Calu3 (cell line): ENCODE measurements at regions not wholly inside any gene's neighbourhood (a gene's known extent, or its start where the extent isn't known, plus 50 kb on each side); places are given as distances from the start of the nearest gene placed in this dataset.

ENCODE experiments used
- BruUV-seq: library from RNA; stranded (reverse); fragments of 400-500 nt; replicated peaks from 2 replicates; lab custom pipeline; 2021; lab: Mats Ljungman, UMichigan
- CTCF ChIA-PET: fragments of 300-600 bp; sonication (Branson Sonifier 250); formaldehyde crosslinking; loops from one replicate; lab custom pipeline; 2022; ENCODE audit warnings: antibody characterized with exemption; lab: Charles Lee
- DNase-seq: peaks from one replicate; pipeline ENCODE4 v3.0.0; 2022
- H3K27ac Mint-ChIP-seq: one replicate; pipeline ENCODE4 v1.8.0; 2022; ENCODE audit warnings: mixed read lengths; ENCODE audit not compliant: unreplicated experiment
- H3K27me3 Mint-ChIP-seq: one replicate; pipeline ENCODE4 v1.8.0; 2022; ENCODE audit warnings: mixed read lengths; ENCODE audit not compliant: unreplicated experiment
- H3K36me3 Mint-ChIP-seq: one replicate; pipeline ENCODE4 v1.8.0; 2022; ENCODE audit warnings: mild to moderate bottlenecking, moderate library complexity, mixed read lengths; ENCODE audit not compliant: insufficient read depth, unreplicated experiment
- H3K4me1 Mint-ChIP-seq: one replicate; pipeline ENCODE4 v1.8.0; 2022; ENCODE audit warnings: mild to moderate bottlenecking, low read depth, mixed read lengths; ENCODE audit not compliant: unreplicated experiment
- H3K4me3 Mint-ChIP-seq: one replicate; pipeline ENCODE4 v1.8.0; 2022; ENCODE audit warnings: mild to moderate bottlenecking, low read depth, moderate library complexity, mixed read lengths; ENCODE audit not compliant: unreplicated experiment
- H3K9me3 Mint-ChIP-seq: one replicate; pipeline ENCODE4 v1.8.0; 2022; ENCODE audit warnings: low read depth, mixed read lengths; ENCODE audit not compliant: unreplicated experiment
- CTCF ChIP-seq: fragments of 200-600 bp; IDR thresholded peaks from one replicate; pipeline ENCODE4 v1.8.0; 2022; ENCODE audit warnings: antibody characterized with exemption; ENCODE audit not compliant: unreplicated experiment
- intact Hi-C: fragments of 100-400 bp; cut with micrococcal nuclease; formaldehyde crosslinking; loops from one replicate; pipeline ENCODE4 v1.10.0; 2022; ENCODE audit not compliant: unreplicated experiment

- BruUV-seq = no TSS peak
- no peaks in the 10 kb centered on the region for H3K4me1 Mint-ChIP-seq
- CTCF ChIA-PET = no interaction called here
- TF ChIP-seq CTCF = no peak
- H3K27ac Mint-ChIP-seq = no peak overlapping the region
- intact Hi-C loops = no loop called here
- peaks cover 33% of the 10 kb centered on the region for H3K27me3 Mint-ChIP-seq
- peaks cover 3% of the 10 kb centered on the region for H3K9me3 Mint-ChIP-seq
- H3K4me3 Mint-ChIP-seq = no peak overlapping the region
- DNase-seq = no peak
- no peaks in the 10 kb centered on the region for H3K36me3 Mint-ChIP-seq
These were observed 452.5 kb downstream of the SIPA1L2 start for GRCh38 chr1:232177438-232177837.

GRCh38 chr1:232176222-232176621, 453.7 kb downstream of the SIPA1L2 start:
- Mint-ChIP-seq H3K4me1 (no peaks in the 10 kb centered on the region), H3K4me3 (no peak overlapping the region), H3K9me3 (peaks cover 3% of the 10 kb centered on the region), H3K27me3 (peaks cover 33% of the 10 kb centered on the region), H3K36me3 (no peaks in the 10 kb centered on the region), H3K27ac (no peak overlapping the region)
- CTCF ChIA-PET = no interaction called here
- DNase-seq = no peak
- intact Hi-C loops = no loop called here
- no TSS peak for BruUV-seq
- TF ChIP-seq CTCF = no peak

- CTCF ChIA-PET = no interaction called here
These were observed 455.6 kb downstream of the SIPA1L2 start for GRCh38 chr1:232174306-232174705.

GRCh38 chr1:232172563-232172962, 457.4 kb downstream of the SIPA1L2 start:
- CTCF ChIA-PET = no interaction called here
- H3K27me3 Mint-ChIP-seq = peaks cover 18% of the 10 kb centered on the region
- intact Hi-C loops = no loop called here
- H3K4me3 Mint-ChIP-seq = no peak overlapping the region
- no peaks in the 10 kb centered on the region for H3K4me1 Mint-ChIP-seq
- no TSS peak for BruUV-seq
- no peak for DNase-seq
- H3K27ac Mint-ChIP-seq = no peak overlapping the region
- no peak for TF ChIP-seq CTCF
- H3K36me3 Mint-ChIP-seq = no peaks in the 10 kb centered on the region
- H3K9me3 Mint-ChIP-seq = peaks cover 9% of the 10 kb centered on the region

More at GRCh38 chr1:232174306-232174705, 455.6 kb downstream of the SIPA1L2 start:
- Mint-ChIP-seq H3K4me1 (no peaks in the 10 kb centered on the region), H3K4me3 (no peak overlapping the region), H3K27me3 (peaks cover 29% of the 10 kb centered on the region), H3K9me3 (peaks cover 7% of the 10 kb centered on the region), H3K36me3 (no peaks in the 10 kb centered on the region), H3K27ac (no peak overlapping the region)
- no peak for TF ChIP-seq CTCF
- DNase-seq = no peak
- BruUV-seq = no TSS peak
- intact Hi-C loops = no loop called here
